ENCODE measurements at regions not wholly inside any gene's neighbourhood (a gene's known extent, or its start where the extent isn't known, plus 50 kb on each side); places are given as distances from the start of the nearest gene placed in this dataset.

DNA sequence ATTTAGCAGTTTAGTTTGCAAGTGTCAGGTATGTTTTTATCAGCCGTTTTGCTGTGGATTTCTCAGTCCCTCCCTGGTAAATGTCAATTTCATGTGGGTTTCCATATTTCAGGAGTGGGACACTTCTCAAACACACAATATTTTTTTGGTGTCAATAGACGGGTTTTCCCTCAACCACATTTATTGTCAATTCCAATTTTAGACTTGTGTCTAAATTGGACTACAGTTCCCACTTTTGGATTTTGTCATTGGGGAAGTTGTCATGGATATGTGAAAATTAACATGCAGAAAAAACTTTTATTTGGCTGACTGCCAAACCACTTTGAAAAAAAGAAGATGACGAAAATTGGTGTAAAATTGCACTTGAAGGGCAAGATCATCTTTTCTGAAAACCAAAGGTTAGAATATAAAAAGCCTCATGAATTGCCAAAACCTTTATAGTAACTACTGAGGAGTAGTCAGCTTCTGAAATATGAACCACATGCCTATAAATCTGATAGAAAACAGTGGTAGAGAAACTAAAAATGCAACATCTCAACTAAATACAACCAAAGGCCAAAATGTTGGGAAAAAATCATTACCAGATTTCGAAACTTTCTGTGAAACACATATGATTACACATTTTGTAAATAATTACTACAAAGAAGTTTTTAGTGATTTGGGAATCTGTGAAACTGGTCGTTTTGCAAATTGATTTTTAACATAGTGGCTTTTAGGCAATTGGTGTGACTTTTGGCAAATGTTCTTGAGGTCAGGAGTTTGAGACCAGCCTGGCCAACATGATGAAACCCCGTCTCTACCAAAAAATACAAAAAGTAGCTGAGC lies 106.4 kb downstream of the BCL2L11 start:
- TF ChIP-seq, protein P1, sequence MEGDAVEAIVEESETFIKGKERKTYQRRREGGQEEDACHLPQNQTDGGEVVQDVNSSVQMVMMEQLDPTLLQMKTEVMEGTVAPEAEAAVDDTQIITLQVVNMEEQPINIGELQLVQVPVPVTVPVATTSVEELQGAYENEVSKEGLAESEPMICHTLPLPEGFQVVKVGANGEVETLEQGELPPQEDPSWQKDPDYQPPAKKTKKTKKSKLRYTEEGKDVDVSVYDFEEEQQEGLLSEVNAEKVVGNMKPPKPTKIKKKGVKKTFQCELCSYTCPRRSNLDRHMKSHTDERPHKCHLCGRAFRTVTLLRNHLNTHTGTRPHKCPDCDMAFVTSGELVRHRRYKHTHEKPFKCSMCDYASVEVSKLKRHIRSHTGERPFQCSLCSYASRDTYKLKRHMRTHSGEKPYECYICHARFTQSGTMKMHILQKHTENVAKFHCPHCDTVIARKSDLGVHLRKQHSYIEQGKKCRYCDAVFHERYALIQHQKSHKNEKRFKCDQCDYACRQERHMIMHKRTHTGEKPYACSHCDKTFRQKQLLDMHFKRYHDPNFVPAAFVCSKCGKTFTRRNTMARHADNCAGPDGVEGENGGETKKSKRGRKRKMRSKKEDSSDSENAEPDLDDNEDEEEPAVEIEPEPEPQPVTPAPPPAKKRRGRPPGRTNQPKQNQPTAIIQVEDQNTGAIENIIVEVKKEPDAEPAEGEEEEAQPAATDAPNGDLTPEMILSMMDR (IDR thresholded peaks at IDR 0.05), result no peak
- no peak for TF ChIP-seq POLR2AphosphoS5 (IDR thresholded peaks at IDR 0.05)
- TF ChIP-seq EP300 (IDR thresholded peaks at IDR 0.05), result no peak

All from stomach (tissue), 4 donors.